CD14-positive monocyte (primary cell): ENCODE measurements at regions not wholly inside any gene's neighbourhood (a gene's known extent, or its start where the extent isn't known, plus 50 kb on each side); places are given as distances from the start of the nearest gene placed in this dataset.
A peak's percentile ranks its signal among the peaks of the same experiment; 100 is the strongest.

ENCODE experiments used
- DNase-seq, 3 donors: peaks; one replicate each; pipeline ENCODE4 v3.0.0-alpha.2; 2011 to 2022
- H2AFZ ChIP-seq: 2 replicates; pipeline ENCODE4 v1.6.0; 2012; ENCODE audit warnings: mild to moderate bottlenecking, low read depth, low read length, inconsistent platforms; ENCODE audit not compliant: insufficient read depth, poor library complexity, severe bottlenecking
- H3K27ac ChIP-seq, 2 donors: 1 replicate in 1 of 2; 2 replicates in 1 of 2; pipeline ENCODE4 v1.5.1; 2012 to 2013; ENCODE audit warnings: low read length in 2 of 2, control low read depth in 1 of 2, inconsistent platforms in 1 of 2, low read depth in 1 of 2, mild to moderate bottlenecking in 1 of 2
- H3K27me3 ChIP-seq, 2 donors: one replicate each; pipeline versions ENCODE4 v1.6.0 to v1.6.1; 2011 to 2013; ENCODE audit warnings: low read length in 2 of 2; ENCODE audit not compliant: control insufficient read depth in 2 of 2, insufficient read depth in 2 of 2
- H3K36me3 ChIP-seq, 2 donors: replicated peaks in 1 of 2; 1 replicate in 1 of 2; 2 replicates in 1 of 2; pipeline versions ENCODE4 v1.5.1 to v1.6.1; 2012 to 2013; ENCODE audit warnings: low read length in 2 of 2, control low read depth in 1 of 2, inconsistent platforms in 1 of 2, mild to moderate bottlenecking in 1 of 2; ENCODE audit not compliant: insufficient read depth in 2 of 2, control insufficient read depth in 1 of 2
- H3K4me1 ChIP-seq, 2 donors: 1 replicate in 1 of 2; 2 replicates in 1 of 2; pipeline versions ENCODE4 v1.5.1 to v1.6.1; 2012 to 2013; ENCODE audit warnings: low read length in 2 of 2, control low read depth in 1 of 2, inconsistent platforms in 1 of 2, mild to moderate bottlenecking in 1 of 2, moderate library complexity in 1 of 2; ENCODE audit not compliant: insufficient read depth in 2 of 2, control insufficient read depth in 1 of 2
- H3K4me2 ChIP-seq: replicated peaks from 2 replicates; pipeline ENCODE3; 2012; ENCODE audit warnings: low read length, moderate library complexity, mild to moderate bottlenecking; ENCODE audit not compliant: poor library complexity, severe bottlenecking; ENCODE audit errors: extremely low read depth
- H3K4me3 ChIP-seq, 3 experiments: fragments of 200-600 bp in 1 of 3; sonication (generic) in 1 of 3; replicated peaks in 1 of 3; 1 replicate in 2 of 3; 2 replicates in 1 of 3; pipeline ENCODE4 v1.5.1; 2011 to 2013; ENCODE audit warnings: low read length in 3 of 3, mild to moderate bottlenecking in 3 of 3, control low read depth in 2 of 3, low read depth in 2 of 3, inconsistent platforms in 1 of 3, moderate library complexity in 1 of 3
- H3K79me2 ChIP-seq: 2 replicates; pipeline ENCODE4 v1.6.0; 2012; ENCODE audit warnings: mild to moderate bottlenecking, control low read depth, inconsistent platforms, low read length, moderate library complexity; ENCODE audit not compliant: insufficient read depth
- H3K9ac ChIP-seq: 2 replicates; pipeline ENCODE4 v1.6.0; 2017; ENCODE audit warnings: low read length, mild to moderate bottlenecking; ENCODE audit not compliant: insufficient read depth, poor library complexity, severe bottlenecking
- H3K9me3 ChIP-seq, 2 donors: replicated peaks in 1 of 2; 1 replicate in 1 of 2; 2 replicates in 1 of 2; pipeline versions ENCODE4 v1.5.1 to v1.6.1; 2012 to 2013; ENCODE audit warnings: low read length in 2 of 2, control low read depth in 1 of 2; ENCODE audit not compliant: control insufficient read depth in 1 of 2, insufficient read depth in 1 of 2
- H4K20me1 ChIP-seq: 2 replicates; pipeline ENCODE4 v1.6.0; 2012; ENCODE audit warnings: mild to moderate bottlenecking, low read length, control low read depth, moderate library complexity; ENCODE audit not compliant: insufficient read depth
- H3K27ac Mint-ChIP-seq, 7 donors: one replicate each; pipeline ENCODE4 v1.8.0; 2020; ENCODE audit warnings: mild to moderate bottlenecking in 7 of 7, mixed read lengths in 7 of 7, moderate library complexity in 6 of 7, inconsistent platforms in 2 of 7
- H3K27me3 Mint-ChIP-seq, 3 donors: one replicate each; pipeline ENCODE4 v1.8.0; 2021 to 2022; ENCODE audit warnings: low read depth in 3 of 3, mild to moderate bottlenecking in 3 of 3, mixed read lengths in 3 of 3, moderate library complexity in 3 of 3, inconsistent platforms in 1 of 3
- H3K36me3 Mint-ChIP-seq, 2 donors: one replicate each; pipeline ENCODE4 v1.8.0; 2020; ENCODE audit warnings: mixed read lengths in 2 of 2, inconsistent platforms in 1 of 2, mild to moderate bottlenecking in 1 of 2
- H3K4me1 Mint-ChIP-seq: one replicate; pipeline ENCODE4 v1.8.0; 2020; ENCODE audit warnings: mild to moderate bottlenecking, mixed read lengths
- H3K4me3 Mint-ChIP-seq, 2 donors: one replicate each; pipeline ENCODE4 v1.8.0; 2020; ENCODE audit warnings: mild to moderate bottlenecking in 2 of 2, mixed read lengths in 2 of 2, moderate library complexity in 1 of 2
- H3K9me3 Mint-ChIP-seq, 7 donors: one replicate each; pipeline ENCODE4 v1.8.0; 2020 to 2022; ENCODE audit warnings: mixed read lengths in 7 of 7, mild to moderate bottlenecking in 6 of 7, moderate library complexity in 6 of 7, inconsistent platforms in 2 of 7
- WGBS: methylation state at CpG from one replicate; pipeline ENCODE4 v1.1.5; 2013; ENCODE audit warnings: missing lambda C conversion rate; ENCODE audit not compliant: insufficient coverage; 5-methylcytosine and 5-hydroxymethylcytosine counted together
- intact Hi-C, 2 donors: fragments of 100-400 bp; cut with micrococcal nuclease; formaldehyde crosslinking; loops; one replicate each; pipeline versions ENCODE4 v1.15.0 to v1.15.1; 2023
- TF ChIP-seq, protein P1 (sequence below): fragments of 200-600 bp; IDR thresholded peaks from one replicate; pipeline ENCODE4 v1.8.0; 2022; ENCODE audit warnings: antibody characterized with exemption, mild to moderate bottlenecking

- Histone ChIP-seq H3K27me3 (no peaks in the 10 kb centered on the region), H3K9ac (no peak overlapping the region), H3K27ac (peak overlapping the region in 1 of 2 donors; percentile 5), H4K20me1 (no peaks in the 10 kb centered on the region), H3K4me1 (peaks cover 5 to 19% of the 10 kb centered on the region in 2 donors), H3K79me2 (no peaks in the 10 kb centered on the region), H3K36me3 (no peaks in the 10 kb centered on the region), H3K4me2 (no peak overlapping the region), H3K4me3 (no peak overlapping the region), H3K9me3 (peaks cover 13 to 25% of the 10 kb centered on the region in 2 donors), H2AFZ (no peak overlapping the region)
- no peak for DNase-seq
- intact Hi-C loops = no loop called here
- TF ChIP-seq, protein P1, sequence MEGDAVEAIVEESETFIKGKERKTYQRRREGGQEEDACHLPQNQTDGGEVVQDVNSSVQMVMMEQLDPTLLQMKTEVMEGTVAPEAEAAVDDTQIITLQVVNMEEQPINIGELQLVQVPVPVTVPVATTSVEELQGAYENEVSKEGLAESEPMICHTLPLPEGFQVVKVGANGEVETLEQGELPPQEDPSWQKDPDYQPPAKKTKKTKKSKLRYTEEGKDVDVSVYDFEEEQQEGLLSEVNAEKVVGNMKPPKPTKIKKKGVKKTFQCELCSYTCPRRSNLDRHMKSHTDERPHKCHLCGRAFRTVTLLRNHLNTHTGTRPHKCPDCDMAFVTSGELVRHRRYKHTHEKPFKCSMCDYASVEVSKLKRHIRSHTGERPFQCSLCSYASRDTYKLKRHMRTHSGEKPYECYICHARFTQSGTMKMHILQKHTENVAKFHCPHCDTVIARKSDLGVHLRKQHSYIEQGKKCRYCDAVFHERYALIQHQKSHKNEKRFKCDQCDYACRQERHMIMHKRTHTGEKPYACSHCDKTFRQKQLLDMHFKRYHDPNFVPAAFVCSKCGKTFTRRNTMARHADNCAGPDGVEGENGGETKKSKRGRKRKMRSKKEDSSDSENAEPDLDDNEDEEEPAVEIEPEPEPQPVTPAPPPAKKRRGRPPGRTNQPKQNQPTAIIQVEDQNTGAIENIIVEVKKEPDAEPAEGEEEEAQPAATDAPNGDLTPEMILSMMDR = no peak
- peaks cover 19 to 20% of the 10 kb centered on the region in 2 donors for H3K36me3 Mint-ChIP-seq
- H3K4me1 Mint-ChIP-seq = peaks cover 32% of the 10 kb centered on the region
- peaks cover 19 to 32% (median 27%) of the 10 kb centered on the region in 7 donors for H3K9me3 Mint-ChIP-seq
- H3K27me3 Mint-ChIP-seq = no peaks in the 10 kb centered on the region
- no CpG with 5 or more reads among the region's 3 CpGs for WGBS
- no peak overlapping the region for H3K4me3 Mint-ChIP-seq
- H3K27ac Mint-ChIP-seq = no peak overlapping the region
Measured at GRCh38 chr2:37790462-37790861, 119.0 kb upstream of the CDC42EP3 start.

GRCh38 chr2:37792366-37792765, 120.9 kb upstream of the CDC42EP3 start:
- Histone ChIP-seq H3K4me2 (no peak overlapping the region), H3K36me3 (no peaks in the 10 kb centered on the region), H3K4me1 (peaks cover 15 to 30% of the 10 kb centered on the region in 2 donors), H3K79me2 (no peaks in the 10 kb centered on the region), H2AFZ (no peak overlapping the region), H3K9ac (no peak overlapping the region), H4K20me1 (no peaks in the 10 kb centered on the region), H3K4me3 (no peak overlapping the region), H3K27ac (no peak overlapping the region), H3K27me3 (no peaks in the 10 kb centered on the region), H3K9me3 (peaks cover 7 to 19% of the 10 kb centered on the region in 2 donors)
- Mint-ChIP-seq H3K9me3 (peaks cover 16 to 29% (median 22%) of the 10 kb centered on the region in 7 donors), H3K27me3 (peaks cover 0 to 3% (median 1%) of the 10 kb centered on the region in 3 donors), H3K36me3 (peaks cover 16 to 17% of the 10 kb centered on the region in 2 donors), H3K4me1 (peaks cover 46% of the 10 kb centered on the region), H3K27ac (peak overlapping the region in 2 of 7 donors; percentile 8 to 47), H3K4me3 (no peak overlapping the region)
- WGBS = 60% methylated on average over 1 of the region's 1 CpG
- TF ChIP-seq, protein P1 = no peak
- no peak for DNase-seq
- intact Hi-C loops = no loop called here
